SU-DHL-6 (cell line): ENCODE measurements at regions not wholly inside any gene's neighbourhood (a gene's known extent, or its start where the extent isn't known, plus 50 kb on each side); places are given as distances from the start of the nearest gene placed in this dataset.

Experiments used
- EZH2phosphoT487 ChIP-seq: fragments of 200-600 bp; sonication (generic), shearing (Covaris generic); conservative IDR thresholded peaks from 2 replicates; pipeline ENCODE4 v1.6.1; 2018; ENCODE audit warnings: mild to moderate bottlenecking, antibody characterized with exemption, low read length, moderate library complexity, mixed read lengths
- TF ChIP-seq, protein P1 (sequence below): fragments of 200-600 bp; sonication (generic); IDR thresholded peaks from one replicate; pipeline ENCODE4 v1.5.1; 2017; ENCODE audit warnings: antibody characterized with exemption, mild to moderate bottlenecking, low read length, moderate library complexity; ENCODE audit not compliant: insufficient read depth, poor library complexity, severe bottlenecking

DNA sequence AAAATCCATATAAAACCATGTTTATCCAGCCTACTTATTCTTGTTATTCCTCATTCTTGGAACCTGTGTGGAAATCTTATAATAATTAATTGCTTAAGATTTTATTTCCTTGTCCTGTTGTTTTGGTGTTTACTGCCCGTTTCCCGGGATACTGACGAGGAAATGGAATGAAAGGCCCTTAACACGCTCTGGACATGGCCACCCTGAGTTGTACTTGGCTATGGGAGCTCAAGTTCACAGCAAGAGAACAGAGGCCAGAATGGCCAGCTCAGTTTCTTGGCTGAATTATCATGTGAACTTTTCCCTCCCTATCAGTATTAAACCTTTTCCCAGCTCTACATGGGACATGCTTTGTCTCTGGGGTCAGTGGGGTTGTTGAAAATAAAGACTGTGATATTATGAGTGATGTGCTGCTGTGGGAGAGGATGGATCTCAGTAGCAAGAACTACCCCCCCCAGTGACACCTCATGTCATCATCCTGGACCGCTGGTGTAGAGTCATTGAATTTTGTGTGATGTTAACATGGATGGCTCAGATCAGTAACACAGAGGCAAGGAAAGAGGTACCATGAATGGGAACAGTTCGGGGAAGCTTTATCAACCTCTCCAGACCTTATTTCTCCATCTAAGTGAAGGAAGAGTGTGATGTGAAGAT, 87.0 kb upstream of the IGFBP3 start:
- TF ChIP-seq, protein P1, sequence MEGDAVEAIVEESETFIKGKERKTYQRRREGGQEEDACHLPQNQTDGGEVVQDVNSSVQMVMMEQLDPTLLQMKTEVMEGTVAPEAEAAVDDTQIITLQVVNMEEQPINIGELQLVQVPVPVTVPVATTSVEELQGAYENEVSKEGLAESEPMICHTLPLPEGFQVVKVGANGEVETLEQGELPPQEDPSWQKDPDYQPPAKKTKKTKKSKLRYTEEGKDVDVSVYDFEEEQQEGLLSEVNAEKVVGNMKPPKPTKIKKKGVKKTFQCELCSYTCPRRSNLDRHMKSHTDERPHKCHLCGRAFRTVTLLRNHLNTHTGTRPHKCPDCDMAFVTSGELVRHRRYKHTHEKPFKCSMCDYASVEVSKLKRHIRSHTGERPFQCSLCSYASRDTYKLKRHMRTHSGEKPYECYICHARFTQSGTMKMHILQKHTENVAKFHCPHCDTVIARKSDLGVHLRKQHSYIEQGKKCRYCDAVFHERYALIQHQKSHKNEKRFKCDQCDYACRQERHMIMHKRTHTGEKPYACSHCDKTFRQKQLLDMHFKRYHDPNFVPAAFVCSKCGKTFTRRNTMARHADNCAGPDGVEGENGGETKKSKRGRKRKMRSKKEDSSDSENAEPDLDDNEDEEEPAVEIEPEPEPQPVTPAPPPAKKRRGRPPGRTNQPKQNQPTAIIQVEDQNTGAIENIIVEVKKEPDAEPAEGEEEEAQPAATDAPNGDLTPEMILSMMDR = no peak
- no peak for TF ChIP-seq EZH2phosphoT487
